ELR (cell line): ENCODE measurements at regions not wholly inside any gene's neighbourhood (a gene's known extent, or its start where the extent isn't known, plus 50 kb on each side); places are given as distances from the start of the nearest gene placed in this dataset.
"Not testable (repeated sequence)": the region's sequence is repeated elsewhere in the genome, so short reads cannot be mapped to it uniquely, and the experiment has no call there.

Experiments
- DNase-seq: peaks from one replicate; pipeline ENCODE4 v3.0.0-alpha.2; 2015; ENCODE audit warnings: low read depth

- DNase-seq: no peak
These were observed 204.8 kb downstream of the KCNK2 start for GRCh38 chr1:215287362-215287761.

GRCh38 chr1:215290018-215290417, 207.5 kb downstream of the KCNK2 start:
- peak; percentile 27 for DNase-seq

- DNase-seq: no peak
These were observed 210.4 kb downstream of the KCNK2 start for GRCh38 chr1:215292932-215293331.

- DNase-seq: no peak
These were observed 223.9 kb downstream of the KCNK2 start for GRCh38 chr1:215306426-215306825.

- DNase-seq: peak; percentile 11
These were observed 239.3 kb downstream of the KCNK2 start for GRCh38 chr1:215321802-215322201.

GRCh38 chr1:215323992-215324391, 241.5 kb downstream of the KCNK2 start:
- DNase-seq: not testable (repeated sequence)

GRCh38 chr1:215330426-215330825, 236.7 kb upstream of the KCTD3 start:
- DNase-seq: no peak

GRCh38 chr1:215344539-215344938, 222.6 kb upstream of the KCTD3 start:
- no peak for DNase-seq

- DNase-seq: no peak
These were observed 221.9 kb upstream of the KCTD3 start for GRCh38 chr1:215345208-215345607.

GRCh38 chr1:215345766-215346165, 221.3 kb upstream of the KCTD3 start:
- DNase-seq: no peak

- no peak for DNase-seq
These were observed 209.2 kb upstream of the KCTD3 start for GRCh38 chr1:215357901-215358300.

- DNase-seq: no peak
These were observed 208.7 kb upstream of the KCTD3 start for GRCh38 chr1:215358356-215358755.

- DNase-seq: no peak
These were observed 207.1 kb upstream of the KCTD3 start for GRCh38 chr1:215360031-215360430.

GRCh38 chr1:215360758-215361157, 206.3 kb upstream of the KCTD3 start:
- DNase-seq: peak; percentile 16

GRCh38 chr1:215375381-215375780, 191.7 kb upstream of the KCTD3 start:
- DNase-seq: no peak

- no peak for DNase-seq
These were observed 190.4 kb upstream of the KCTD3 start for GRCh38 chr1:215376544-215377264.

GRCh38 chr1:215377746-215378145, 189.4 kb upstream of the KCTD3 start:
- DNase-seq: no peak

- no peak for DNase-seq
These were observed 186.5 kb upstream of the KCTD3 start for GRCh38 chr1:215380566-215380965.

GRCh38 chr1:215393476-215393875, 173.6 kb upstream of the KCTD3 start:
- no peak for DNase-seq

GRCh38 chr1:215394084-215394991, 172.8 kb upstream of the KCTD3 start:
- DNase-seq: no peak

- DNase-seq: no peak
These were observed 170.0 kb upstream of the KCTD3 start for GRCh38 chr1:215397106-215397505.

- no peak for DNase-seq
These were observed 169.3 kb upstream of the KCTD3 start for GRCh38 chr1:215397843-215398242.

- no peak for DNase-seq
These were observed 167.3 kb upstream of the KCTD3 start for GRCh38 chr1:215399787-215400186.
